ENCODE measurements at regions not wholly inside any gene's neighbourhood (a gene's known extent, or its start where the extent isn't known, plus 50 kb on each side); places are given as distances from the start of the nearest gene placed in this dataset.

DNA sequence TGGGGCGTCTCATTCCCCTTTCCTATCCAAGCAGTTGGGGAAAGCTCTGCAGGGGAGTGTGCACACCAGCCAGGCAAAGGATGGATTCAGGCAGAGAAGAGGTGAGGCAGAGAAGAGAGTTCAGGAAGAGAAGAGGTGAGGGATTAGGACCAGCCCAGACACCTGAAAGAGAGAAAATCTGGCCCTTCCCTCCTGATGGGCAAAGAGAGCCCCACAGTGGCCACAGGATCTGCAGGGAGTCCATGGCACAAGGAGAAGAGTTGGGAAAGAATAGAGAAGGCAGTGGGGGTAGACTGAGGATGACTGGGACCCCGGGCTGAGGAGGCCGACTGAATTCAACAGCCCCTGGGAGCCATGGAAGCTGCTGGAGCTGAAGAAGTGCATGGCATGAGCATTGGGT is 140.4 kb upstream of the ZMIZ1 start:
- H3K4me2 ChIP-seq (ENCODE audit: low read length), result no peak overlapping the region
- no peaks in the 10 kb centered on the region for H3K36me3 ChIP-seq (ENCODE audit: insufficient read depth, low read length)
- no peak overlapping the region for H3K9ac ChIP-seq (ENCODE audit: low read length)
- no peaks in the 10 kb centered on the region for H3K9me2 ChIP-seq (ENCODE audit: low read depth, low read length)
- H3K79me2 ChIP-seq (ENCODE audit: insufficient read depth, low read length), result no peaks in the 10 kb centered on the region
- no peak overlapping the region for H2AFZ ChIP-seq (ENCODE audit: low read length)
- no peaks in the 10 kb centered on the region for H3K27me3 ChIP-seq (ENCODE audit: insufficient read depth, low read length)
- H3K27ac ChIP-seq (ENCODE audit: low read depth, low read length, poor library complexity, severe bottlenecking), result no peak overlapping the region
- no peaks in the 10 kb centered on the region for H3F3A ChIP-seq (ENCODE audit: insufficient read depth, low read length)
- H3K4me3 ChIP-seq (ENCODE audit: low read depth, low read length, poor library complexity, severe bottlenecking), result no peak overlapping the region
- H3K4me1 ChIP-seq (ENCODE audit: insufficient read depth, low read length, severe bottlenecking), result no peaks in the 10 kb centered on the region
- no peaks in the 10 kb centered on the region for H3K9me3 ChIP-seq (ENCODE audit: low read length)
- H4K20me1 ChIP-seq (ENCODE audit: insufficient read depth, low read length), result no peaks in the 10 kb centered on the region
- no peak for TF ChIP-seq EZH2 (IDR thresholded peaks at IDR 0.05; ENCODE audit: borderline replicate concordance, low read length)
- TF ChIP-seq, protein P1, sequence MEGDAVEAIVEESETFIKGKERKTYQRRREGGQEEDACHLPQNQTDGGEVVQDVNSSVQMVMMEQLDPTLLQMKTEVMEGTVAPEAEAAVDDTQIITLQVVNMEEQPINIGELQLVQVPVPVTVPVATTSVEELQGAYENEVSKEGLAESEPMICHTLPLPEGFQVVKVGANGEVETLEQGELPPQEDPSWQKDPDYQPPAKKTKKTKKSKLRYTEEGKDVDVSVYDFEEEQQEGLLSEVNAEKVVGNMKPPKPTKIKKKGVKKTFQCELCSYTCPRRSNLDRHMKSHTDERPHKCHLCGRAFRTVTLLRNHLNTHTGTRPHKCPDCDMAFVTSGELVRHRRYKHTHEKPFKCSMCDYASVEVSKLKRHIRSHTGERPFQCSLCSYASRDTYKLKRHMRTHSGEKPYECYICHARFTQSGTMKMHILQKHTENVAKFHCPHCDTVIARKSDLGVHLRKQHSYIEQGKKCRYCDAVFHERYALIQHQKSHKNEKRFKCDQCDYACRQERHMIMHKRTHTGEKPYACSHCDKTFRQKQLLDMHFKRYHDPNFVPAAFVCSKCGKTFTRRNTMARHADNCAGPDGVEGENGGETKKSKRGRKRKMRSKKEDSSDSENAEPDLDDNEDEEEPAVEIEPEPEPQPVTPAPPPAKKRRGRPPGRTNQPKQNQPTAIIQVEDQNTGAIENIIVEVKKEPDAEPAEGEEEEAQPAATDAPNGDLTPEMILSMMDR (IDR thresholded peaks at IDR 0.05; ENCODE audit: low read length), result no peak

DNA sequence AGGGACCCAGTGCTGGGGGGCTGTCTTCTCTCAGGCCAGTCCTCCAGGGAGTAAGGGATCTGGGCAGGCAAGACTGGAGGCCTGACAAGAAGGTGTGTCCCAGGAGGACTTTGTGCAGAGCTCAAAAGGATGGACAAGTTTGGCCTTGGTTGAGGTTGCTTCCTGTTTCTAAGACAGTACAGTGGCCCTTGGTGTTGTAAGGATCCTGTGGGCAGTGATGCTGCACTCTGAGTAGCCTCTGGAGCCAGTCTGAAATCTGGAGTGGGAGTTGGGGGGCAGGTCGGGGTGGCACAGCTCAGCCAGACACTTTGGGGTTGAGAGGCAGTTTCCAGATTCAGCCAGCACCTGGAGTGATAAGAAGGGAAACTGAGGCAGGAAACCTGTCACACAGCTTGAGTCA is 139.2 kb upstream of the ZMIZ1 start:
- H3K27me3 ChIP-seq (ENCODE audit: insufficient read depth, low read length), result no peaks in the 10 kb centered on the region
- no peaks in the 10 kb centered on the region for H3K9me3 ChIP-seq (ENCODE audit: low read length)
- no peak overlapping the region for H2AFZ ChIP-seq (ENCODE audit: low read length)
- no peaks in the 10 kb centered on the region for H3K9me2 ChIP-seq (ENCODE audit: low read depth, low read length)
- no peaks in the 10 kb centered on the region for H3K79me2 ChIP-seq (ENCODE audit: insufficient read depth, low read length)
- no peak overlapping the region for H3K4me2 ChIP-seq (ENCODE audit: low read length)
- H3K27ac ChIP-seq (ENCODE audit: low read depth, low read length, poor library complexity, severe bottlenecking), result no peak overlapping the region
- H4K20me1 ChIP-seq (ENCODE audit: insufficient read depth, low read length), result no peaks in the 10 kb centered on the region
- no peak overlapping the region for H3K4me3 ChIP-seq (ENCODE audit: low read depth, low read length, poor library complexity, severe bottlenecking)
- H3K4me1 ChIP-seq (ENCODE audit: insufficient read depth, low read length, severe bottlenecking), result no peaks in the 10 kb centered on the region
- H3F3A ChIP-seq (ENCODE audit: insufficient read depth, low read length), result no peaks in the 10 kb centered on the region
- H3K36me3 ChIP-seq (ENCODE audit: insufficient read depth, low read length), result no peaks in the 10 kb centered on the region
- TF ChIP-seq EZH2 (IDR thresholded peaks at IDR 0.05; ENCODE audit: borderline replicate concordance, low read length), result no peak
- TF ChIP-seq, protein P1 (IDR thresholded peaks at IDR 0.05; ENCODE audit: low read length), result no peak
- H3K9ac ChIP-seq (ENCODE audit: low read length), result no peak overlapping the region

DNA sequence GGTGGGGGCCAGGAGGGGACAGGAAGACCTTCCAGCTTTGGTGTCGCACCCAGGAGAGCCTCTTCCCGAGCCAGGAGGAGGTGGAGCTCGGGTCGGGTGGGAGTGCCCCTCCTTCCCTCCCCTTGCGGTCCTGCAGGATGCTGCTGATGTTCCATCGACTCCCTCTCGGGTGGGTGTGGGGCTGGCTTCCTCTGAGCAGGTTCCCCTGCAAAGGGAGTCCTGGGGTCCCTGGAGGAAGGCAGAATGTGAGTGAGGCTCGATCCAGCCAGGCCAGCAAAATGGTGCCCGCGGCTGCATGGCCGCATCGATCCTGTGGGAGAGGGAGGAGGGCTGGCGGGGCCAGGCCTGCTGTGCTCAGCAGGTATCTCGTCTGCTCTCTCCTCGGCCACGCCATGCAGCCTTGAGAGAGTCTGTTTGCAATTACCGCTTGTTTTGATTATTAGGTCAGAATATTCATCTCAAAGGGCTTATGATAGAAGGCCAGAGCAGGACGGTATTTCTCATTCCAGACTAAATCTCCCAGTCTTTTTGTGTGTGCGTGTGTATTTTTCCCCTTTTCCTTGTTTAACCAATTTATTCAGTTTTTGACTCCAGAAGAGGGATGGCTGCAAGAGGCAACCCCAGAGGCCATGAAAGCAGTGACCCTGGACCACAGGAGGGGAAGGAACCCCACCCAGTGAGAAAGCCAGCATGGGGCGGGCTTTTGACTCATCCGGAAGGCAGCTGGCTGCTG is 137.3 kb upstream of the ZMIZ1 start:
- H3K27ac ChIP-seq (ENCODE audit: low read depth, low read length, poor library complexity, severe bottlenecking), result no peak overlapping the region
- TF ChIP-seq EZH2 (IDR thresholded peaks at IDR 0.05; ENCODE audit: borderline replicate concordance, low read length), result no peak
- TF ChIP-seq, protein P1 (IDR thresholded peaks at IDR 0.05; ENCODE audit: low read length), result no peak
- no peaks in the 10 kb centered on the region for H3K27me3 ChIP-seq (ENCODE audit: insufficient read depth, low read length)
- H3K4me2 ChIP-seq (ENCODE audit: low read length), result no peak overlapping the region
- no peaks in the 10 kb centered on the region for H3K4me1 ChIP-seq (ENCODE audit: insufficient read depth, low read length, severe bottlenecking)
- no peaks in the 10 kb centered on the region for H3F3A ChIP-seq (ENCODE audit: insufficient read depth, low read length)
- H3K9me2 ChIP-seq (ENCODE audit: low read depth, low read length), result no peaks in the 10 kb centered on the region
- no peaks in the 10 kb centered on the region for H3K79me2 ChIP-seq (ENCODE audit: insufficient read depth, low read length)
- no peaks in the 10 kb centered on the region for H4K20me1 ChIP-seq (ENCODE audit: insufficient read depth, low read length)
- H3K9me3 ChIP-seq (ENCODE audit: low read length), result no peaks in the 10 kb centered on the region
- H2AFZ ChIP-seq (ENCODE audit: low read length), result no peak overlapping the region
- H3K4me3 ChIP-seq (ENCODE audit: low read depth, low read length, poor library complexity, severe bottlenecking), result no peak overlapping the region
- H3K9ac ChIP-seq (ENCODE audit: low read length), result no peak overlapping the region
- no peaks in the 10 kb centered on the region for H3K36me3 ChIP-seq (ENCODE audit: insufficient read depth, low read length)
